H1 (cell line): ENCODE measurements at regions not wholly inside any gene's neighbourhood (a gene's known extent, or its start where the extent isn't known, plus 50 kb on each side); places are given as distances from the start of the nearest gene placed in this dataset.

Source experiments
- MAX ChIP-seq: IDR thresholded peaks from 2 replicates; pipeline ENCODE4 v1.6.1; 2012; ENCODE audit warnings: inconsistent platforms

GRCh38 chr5:106759152-106759551 is 911.6 kb downstream of the EFNA5 start (continued):
- no peak for TF ChIP-seq MAX
